Natural killer cell treated with Interleukin-12 subunit alpha and Interleukin-12 subunit beta and Interleukin-15 and Interleukin-18, amount 100 ng/mL, for 72 hours (primary cell): ENCODE measurements at regions not wholly inside any gene's neighbourhood (a gene's known extent, or its start where the extent isn't known, plus 50 kb on each side); places are given as distances from the start of the nearest gene placed in this dataset.

ENCODE experiments used
- ATAC-seq, 2 donors: fragments of 150-1000 bp; cut with Tn5 transposase in 1 of 2; sonication (Bioruptor Pico), chemical (Tn5 transposase) in 1 of 2; 2 replicates each; pipeline ENCODE4 v1.10.0; 2021
- DNase-seq: peaks from one replicate; pipeline ENCODE4 v3.0.0; 2022; ENCODE audit warnings: low spot score
- H3K27ac Mint-ChIP-seq, 2 donors: 1 replicate in 1 of 2; 2 replicates in 1 of 2; pipeline ENCODE4 v1.8.0; 2022; ENCODE audit warnings: mixed read lengths in 2 of 2, mild to moderate bottlenecking in 1 of 2, moderate library complexity in 1 of 2
- H3K27me3 Mint-ChIP-seq, 2 donors: 1 replicate in 1 of 2; 2 replicates in 1 of 2; pipeline ENCODE4 v1.8.0; 2022; ENCODE audit warnings: mixed read lengths in 2 of 2
- H3K36me3 Mint-ChIP-seq: one replicate; pipeline ENCODE4 v1.8.0; 2022; ENCODE audit warnings: mixed read lengths
- H3K4me1 Mint-ChIP-seq, 2 donors: 1 replicate in 1 of 2; 2 replicates in 1 of 2; pipeline ENCODE4 v1.8.0; 2022; ENCODE audit warnings: low read depth in 2 of 2, mixed read lengths in 2 of 2, mild to moderate bottlenecking in 1 of 2
- H3K4me3 Mint-ChIP-seq: one replicate; pipeline ENCODE4 v1.8.0; 2022; ENCODE audit warnings: mixed read lengths
- H3K9me3 Mint-ChIP-seq: 2 replicates; pipeline ENCODE4 v1.8.0; 2022; ENCODE audit warnings: mixed read lengths

DNA sequence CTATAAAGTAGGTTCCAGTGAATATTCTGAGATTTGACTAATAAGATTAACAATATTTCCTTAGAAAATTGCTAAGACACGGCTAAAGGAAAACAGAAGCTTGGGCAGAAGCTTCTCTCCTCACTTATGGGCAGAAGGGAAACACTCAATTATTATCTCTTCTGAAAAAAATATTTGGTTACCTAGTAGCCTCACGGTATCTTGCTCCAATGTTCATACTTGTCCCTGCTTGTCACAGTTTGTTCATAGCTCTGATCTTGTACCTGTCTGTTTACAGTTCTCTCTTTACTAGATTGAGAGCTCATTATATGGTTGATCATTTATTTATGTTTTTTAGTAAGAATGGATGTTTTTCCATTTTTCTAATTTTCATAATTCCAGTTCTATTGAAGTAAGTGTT, 458.0 kb upstream of the ATP2B1 start:
- ATAC-seq = no peak
- DNase-seq = no peak
- Mint-ChIP-seq H3K27me3 (peaks cover 0 to 2% of the 10 kb centered on the region in 2 donors), H3K27ac (no peak overlapping the region), H3K36me3 (no peaks in the 10 kb centered on the region), H3K4me1 (no peaks in the 10 kb centered on the region), H3K4me3 (no peak overlapping the region), H3K9me3 (no peaks in the 10 kb centered on the region)

DNA sequence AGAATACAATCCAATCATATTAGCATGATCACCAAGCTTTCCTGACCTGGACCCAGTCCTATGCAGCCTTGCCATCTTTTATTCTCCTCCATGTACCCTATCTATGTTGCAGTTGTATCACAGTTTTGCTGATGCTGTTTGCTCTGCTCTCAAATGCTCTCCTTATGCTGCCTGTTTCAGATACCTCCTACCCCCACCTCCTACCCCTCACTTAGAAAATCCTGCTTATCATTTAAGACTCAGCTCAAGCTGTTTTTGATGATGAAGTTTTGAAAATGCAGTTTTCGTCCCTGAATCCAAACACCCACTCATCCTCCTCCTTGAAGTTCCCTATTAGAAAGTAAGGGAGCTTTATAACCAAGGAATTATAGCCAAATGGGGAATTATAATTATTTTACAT, 457.4 kb upstream of the ATP2B1 start:
- H3K27me3 Mint-ChIP-seq = peaks cover 0 to 2% of the 10 kb centered on the region in 2 donors
- H3K4me1 Mint-ChIP-seq = no peaks in the 10 kb centered on the region
- H3K27ac Mint-ChIP-seq = no peak overlapping the region
- ATAC-seq = no peak
- no peak overlapping the region for H3K4me3 Mint-ChIP-seq
- no peak for DNase-seq
- no peaks in the 10 kb centered on the region for H3K36me3 Mint-ChIP-seq
- H3K9me3 Mint-ChIP-seq = no peaks in the 10 kb centered on the region

DNA sequence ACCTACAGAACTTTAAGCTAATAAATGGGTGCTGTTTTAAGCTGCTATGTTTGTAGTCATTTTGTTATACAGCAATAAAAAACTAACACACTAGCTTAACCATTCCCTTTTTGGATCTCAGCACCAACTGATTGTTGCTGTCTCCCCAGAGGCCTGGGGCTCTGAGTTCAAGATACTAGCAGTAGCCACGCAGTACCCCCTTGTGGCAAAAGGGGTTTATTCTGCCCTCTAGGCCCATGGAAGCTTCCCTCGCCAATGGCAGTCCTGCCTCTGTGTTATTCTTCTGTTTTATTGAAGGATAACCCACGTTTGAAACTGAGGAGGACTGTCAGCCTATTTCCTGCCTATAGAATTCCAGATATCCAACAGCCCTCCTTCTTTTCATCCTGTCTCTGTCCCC, 455.3 kb upstream of the ATP2B1 start:
- ATAC-seq = no peak
- no peaks in the 10 kb centered on the region for H3K36me3 Mint-ChIP-seq
- H3K27ac Mint-ChIP-seq = no peak overlapping the region
- no peaks in the 10 kb centered on the region for H3K9me3 Mint-ChIP-seq
- H3K4me3 Mint-ChIP-seq = no peak overlapping the region
- H3K27me3 Mint-ChIP-seq = peaks cover 3 to 6% of the 10 kb centered on the region in 2 donors
- no peak for DNase-seq
- H3K4me1 Mint-ChIP-seq = no peaks in the 10 kb centered on the region

DNA sequence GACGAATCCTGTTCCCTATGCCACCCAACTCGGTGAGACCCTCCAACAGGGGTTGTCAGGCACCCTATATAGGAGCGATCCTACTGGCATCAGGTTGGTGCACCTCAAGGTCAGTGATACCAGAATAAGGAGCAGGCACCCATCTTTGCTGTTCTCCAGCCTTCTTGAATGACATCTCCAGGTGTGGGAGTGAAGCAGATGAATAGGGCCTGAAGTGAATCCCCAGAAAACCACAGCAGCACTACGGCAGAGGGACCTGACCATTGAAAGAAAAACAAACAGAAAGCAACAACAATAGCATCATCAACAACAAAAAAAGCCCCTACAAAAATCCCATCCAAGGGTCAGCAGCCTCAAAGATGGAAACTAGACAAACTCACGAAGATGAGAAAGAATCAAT, 445.2 kb upstream of the ATP2B1 start:
- ATAC-seq (no peak), DNase-seq (no peak)
- H3K9me3 Mint-ChIP-seq = no peaks in the 10 kb centered on the region
- H3K36me3 Mint-ChIP-seq = no peaks in the 10 kb centered on the region
- H3K27me3 Mint-ChIP-seq = peaks cover 6 to 8% of the 10 kb centered on the region in 2 donors
- no peak overlapping the region for H3K4me3 Mint-ChIP-seq
- no peak overlapping the region for H3K27ac Mint-ChIP-seq
- peaks cover 0 to 4% of the 10 kb centered on the region in 2 donors for H3K4me1 Mint-ChIP-seq

DNA sequence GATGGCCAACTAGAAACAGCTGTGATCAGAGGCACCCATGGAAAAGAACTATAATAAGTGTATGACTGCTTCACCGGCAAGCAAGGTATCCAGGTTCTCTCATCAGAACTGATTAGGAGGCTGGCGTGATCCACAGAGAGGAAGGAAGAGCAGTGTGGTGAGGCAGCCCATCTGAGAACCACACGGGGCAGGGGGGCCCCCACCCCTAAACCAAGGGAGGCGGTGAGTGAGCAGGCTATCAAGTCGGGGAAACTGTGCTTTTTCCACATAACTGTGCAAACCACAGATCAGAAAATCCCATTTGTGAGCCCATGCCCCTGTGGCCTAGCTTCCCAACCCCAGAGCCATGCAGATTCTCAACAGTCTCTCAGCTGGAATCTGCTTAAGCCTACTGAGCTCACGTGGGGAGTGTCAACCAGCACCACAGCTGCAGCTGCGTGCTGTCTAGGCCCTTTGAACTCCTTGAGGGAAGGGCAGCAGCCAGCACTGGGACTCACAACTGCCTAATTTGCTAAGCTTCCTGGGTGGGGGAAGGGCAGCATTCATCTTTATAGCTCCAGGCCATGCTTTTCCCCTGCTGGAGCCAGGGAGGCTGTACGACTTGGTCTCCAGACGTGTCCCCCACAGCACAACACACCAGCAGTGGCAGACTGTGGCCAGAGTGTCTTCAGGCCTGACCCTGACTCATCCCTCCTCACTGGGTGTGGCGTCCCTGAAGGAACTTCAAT, 444.4 kb upstream of the ATP2B1 start:
- no peak overlapping the region for H3K4me3 Mint-ChIP-seq
- H3K4me1 Mint-ChIP-seq = peaks cover 0 to 4% of the 10 kb centered on the region in 2 donors
- H3K36me3 Mint-ChIP-seq = no peaks in the 10 kb centered on the region
- peak in 1 of 2 donors; percentile 48 for ATAC-seq
- H3K9me3 Mint-ChIP-seq = no peaks in the 10 kb centered on the region
- DNase-seq = no peak
- no peak overlapping the region for H3K27ac Mint-ChIP-seq
- H3K27me3 Mint-ChIP-seq = peaks cover 6 to 14% of the 10 kb centered on the region in 2 donors

DNA sequence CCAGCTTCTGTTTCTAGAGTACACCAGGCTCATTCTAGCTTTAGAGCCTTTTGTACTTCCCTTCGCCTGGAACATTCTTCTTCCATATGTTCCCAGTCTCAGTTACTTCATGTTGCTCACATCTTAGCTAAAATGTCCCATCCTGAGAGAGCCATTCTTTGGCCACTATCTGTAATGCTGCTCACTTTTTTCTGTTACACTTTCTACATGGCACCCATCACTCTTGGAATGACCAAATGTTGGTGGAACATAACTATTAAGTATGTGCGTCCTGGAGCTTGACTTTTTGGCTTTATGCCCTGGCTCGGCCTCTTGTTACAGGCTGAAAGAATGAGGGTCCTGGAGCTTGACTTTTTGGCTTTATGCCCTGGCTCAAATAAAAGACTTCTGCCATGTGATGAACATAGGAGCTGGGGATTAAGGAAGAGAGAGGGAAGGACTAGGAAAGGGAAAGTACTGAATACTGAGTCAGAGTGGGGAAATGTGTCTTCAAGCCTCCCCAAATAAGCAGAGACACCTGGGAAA, 442.9 kb upstream of the ATP2B1 start:
- H3K27me3 Mint-ChIP-seq = peaks cover 3 to 18% of the 10 kb centered on the region in 2 donors
- ATAC-seq (no peak), DNase-seq (no peak)
- H3K27ac Mint-ChIP-seq = no peak overlapping the region
- no peak overlapping the region for H3K4me3 Mint-ChIP-seq
- H3K4me1 Mint-ChIP-seq = peaks cover 0 to 4% of the 10 kb centered on the region in 2 donors
- H3K9me3 Mint-ChIP-seq = no peaks in the 10 kb centered on the region
- no peaks in the 10 kb centered on the region for H3K36me3 Mint-ChIP-seq

DNA sequence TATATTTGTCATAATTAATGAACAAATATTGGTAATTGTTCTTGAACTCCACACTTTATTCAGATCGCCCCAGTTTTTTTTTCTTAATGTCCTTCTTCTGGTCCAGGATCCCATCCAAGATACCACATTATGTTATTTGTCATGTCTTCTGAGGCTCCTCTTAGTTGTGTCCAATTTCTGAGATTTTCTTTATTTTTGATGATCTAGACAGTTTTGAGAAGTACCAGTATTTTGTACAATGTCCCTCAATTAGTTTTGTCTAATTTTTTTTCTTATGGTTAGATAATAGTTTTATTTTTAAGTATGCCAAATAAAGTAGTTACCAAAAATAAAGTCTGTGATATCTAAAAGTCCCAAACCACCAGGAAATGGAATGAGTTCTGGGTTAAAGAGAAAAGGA, 440.8 kb upstream of the ATP2B1 start:
- Mint-ChIP-seq H3K4me3 (no peak overlapping the region), H3K36me3 (no peaks in the 10 kb centered on the region), H3K4me1 (peaks cover 0 to 4% of the 10 kb centered on the region in 2 donors), H3K27me3 (peaks cover 3 to 18% of the 10 kb centered on the region in 2 donors), H3K27ac (no peak overlapping the region), H3K9me3 (no peaks in the 10 kb centered on the region)
- DNase-seq (no peak), ATAC-seq (no peak)

DNA sequence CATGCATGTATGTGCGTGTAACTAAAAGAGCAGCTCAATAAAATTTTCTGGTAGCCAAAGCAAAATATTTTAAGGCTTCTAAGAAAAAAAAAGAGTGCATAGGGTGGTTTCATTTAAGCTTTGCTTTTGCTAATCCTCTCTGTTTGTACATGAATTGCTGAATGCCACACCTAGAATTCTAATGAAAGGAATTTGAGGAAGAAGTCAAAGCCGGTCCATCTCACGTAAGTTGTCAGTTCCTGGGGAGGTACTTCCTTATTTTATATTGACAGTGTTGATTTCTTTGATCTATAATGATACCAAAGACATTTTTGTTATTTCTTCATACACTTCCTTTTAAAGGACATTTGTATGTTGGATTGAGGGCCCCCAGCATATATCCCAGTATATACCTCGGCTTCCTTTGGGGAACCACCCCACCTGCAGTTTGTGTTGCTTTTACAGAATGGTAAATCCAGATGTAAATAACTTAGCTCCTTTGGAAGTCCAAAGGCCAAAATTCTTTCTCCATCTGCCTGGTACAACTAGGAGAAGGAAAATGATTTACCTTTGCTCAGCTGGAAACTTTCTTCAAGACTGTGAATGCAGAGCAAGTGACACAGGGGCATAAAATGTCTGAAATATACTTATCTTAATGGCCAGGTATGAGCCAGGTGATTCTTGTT, 420.9 kb upstream of the ATP2B1 start:
- H3K27me3 Mint-ChIP-seq = peaks cover 8 to 22% of the 10 kb centered on the region in 2 donors

DNA sequence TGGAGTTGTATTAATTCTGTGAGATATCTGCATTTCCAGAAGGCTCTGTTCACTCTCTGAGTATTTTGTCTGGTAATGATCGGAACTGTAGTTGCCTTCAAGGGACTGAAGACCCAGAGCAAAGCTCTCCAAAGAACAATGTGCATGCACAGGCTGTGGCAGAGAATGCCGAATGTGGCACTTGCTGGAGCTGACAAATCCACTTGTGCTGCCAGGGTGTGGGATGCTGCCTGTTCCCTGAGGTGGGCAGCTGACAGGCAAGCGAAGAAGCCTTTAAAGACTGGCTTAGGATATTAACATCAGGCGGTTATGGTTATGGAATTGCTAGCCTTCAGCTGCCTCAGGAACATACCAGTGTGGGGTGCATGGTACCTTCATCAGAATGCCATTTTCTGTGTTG, 419.9 kb upstream of the ATP2B1 start:
- H3K4me1 Mint-ChIP-seq = no peaks in the 10 kb centered on the region
- H3K27ac Mint-ChIP-seq = no peak overlapping the region
- no peaks in the 10 kb centered on the region for H3K36me3 Mint-ChIP-seq
- no peak for ATAC-seq
- DNase-seq = no peak
- peaks cover 8 to 24% of the 10 kb centered on the region in 2 donors for H3K27me3 Mint-ChIP-seq
- H3K4me3 Mint-ChIP-seq = no peak overlapping the region
- peaks cover 4% of the 10 kb centered on the region for H3K9me3 Mint-ChIP-seq

More for the DNA sequence above, 420.9 kb upstream of the ATP2B1 start:
- H3K36me3 Mint-ChIP-seq = no peaks in the 10 kb centered on the region
- ATAC-seq (no peak), DNase-seq (no peak)
- H3K27ac Mint-ChIP-seq = no peak overlapping the region
- peaks cover 4% of the 10 kb centered on the region for H3K9me3 Mint-ChIP-seq
- H3K4me3 Mint-ChIP-seq = no peak overlapping the region
- no peaks in the 10 kb centered on the region for H3K4me1 Mint-ChIP-seq

DNA sequence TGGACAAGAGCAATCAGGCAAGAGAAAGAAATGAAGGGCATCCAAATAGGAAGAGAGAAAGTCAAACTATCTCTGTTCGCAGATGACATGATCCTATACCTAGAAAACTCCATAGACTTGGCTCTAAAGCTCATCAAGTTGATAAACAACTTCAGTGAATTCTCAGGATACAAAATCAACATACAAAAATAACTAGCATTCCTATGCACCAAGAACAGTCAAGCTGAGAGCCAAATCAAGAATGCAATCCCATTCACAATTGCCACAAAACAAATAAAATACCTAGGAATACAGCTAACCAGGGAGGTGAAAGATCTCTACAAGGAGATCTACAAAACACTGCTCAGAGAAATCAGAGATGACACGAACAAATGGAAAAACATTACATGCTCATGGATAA, 417.5 kb upstream of the ATP2B1 start:
- peaks cover 8% of the 10 kb centered on the region for H3K9me3 Mint-ChIP-seq
- no peak overlapping the region for H3K4me3 Mint-ChIP-seq
- no peak for ATAC-seq
- H3K27me3 Mint-ChIP-seq = peaks cover 8 to 21% of the 10 kb centered on the region in 2 donors
- H3K27ac Mint-ChIP-seq = no peak overlapping the region
- no peak for DNase-seq
- H3K36me3 Mint-ChIP-seq = peaks cover 4% of the 10 kb centered on the region
- no peaks in the 10 kb centered on the region for H3K4me1 Mint-ChIP-seq

DNA sequence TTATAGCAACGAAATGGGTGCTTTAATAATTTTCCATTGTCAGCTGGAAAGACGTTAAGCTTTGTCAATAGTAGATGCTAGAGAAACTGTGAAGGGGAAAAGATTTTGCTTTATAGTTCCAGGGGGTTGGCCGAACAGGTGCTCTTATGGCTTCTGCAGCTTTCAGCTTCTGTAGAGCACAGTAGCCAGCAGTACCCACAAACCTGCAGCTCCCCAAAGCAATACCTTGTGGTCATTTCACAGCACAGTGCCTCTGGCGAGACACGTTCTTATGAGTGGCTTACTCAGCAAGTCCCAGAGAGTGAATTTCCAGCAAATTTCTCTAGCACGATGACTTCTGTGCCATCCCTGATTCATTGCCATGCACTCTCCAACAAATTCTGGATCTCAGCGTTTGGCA, 416.3 kb upstream of the ATP2B1 start:
- H3K27ac Mint-ChIP-seq = no peak overlapping the region
- no peak for DNase-seq
- H3K9me3 Mint-ChIP-seq = peaks cover 14% of the 10 kb centered on the region
- H3K36me3 Mint-ChIP-seq = peaks cover 16% of the 10 kb centered on the region
- no peak for ATAC-seq
- H3K4me1 Mint-ChIP-seq = no peaks in the 10 kb centered on the region
- no peak overlapping the region for H3K4me3 Mint-ChIP-seq
- peaks cover 8 to 21% of the 10 kb centered on the region in 2 donors for H3K27me3 Mint-ChIP-seq

DNA sequence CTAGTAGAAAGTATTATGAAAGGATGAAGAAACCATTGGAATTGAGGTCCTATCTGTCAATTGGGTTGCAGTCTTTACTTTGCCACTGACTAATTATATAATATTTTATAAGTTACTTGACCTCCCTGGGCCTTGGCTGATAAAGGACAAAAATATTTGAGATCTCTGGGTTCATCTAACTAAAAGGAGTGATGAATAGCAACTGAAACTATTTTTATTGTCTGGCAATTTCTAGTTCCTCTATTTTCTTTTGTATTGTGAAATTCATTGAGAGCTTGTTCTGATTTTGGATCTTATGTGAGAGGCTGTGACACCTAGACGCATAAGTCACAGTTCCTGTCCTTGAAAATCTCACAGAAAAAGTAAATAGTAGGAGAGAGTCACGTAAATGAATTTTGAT, 415.7 kb upstream of the ATP2B1 start:
- no peak for ATAC-seq
- H3K27me3 Mint-ChIP-seq = peaks cover 8 to 25% of the 10 kb centered on the region in 2 donors
- peaks cover 17% of the 10 kb centered on the region for H3K9me3 Mint-ChIP-seq
- H3K4me3 Mint-ChIP-seq = no peak overlapping the region
- H3K4me1 Mint-ChIP-seq = no peaks in the 10 kb centered on the region
- no peak for DNase-seq
- no peak overlapping the region for H3K27ac Mint-ChIP-seq
- peaks cover 21% of the 10 kb centered on the region for H3K36me3 Mint-ChIP-seq

DNA sequence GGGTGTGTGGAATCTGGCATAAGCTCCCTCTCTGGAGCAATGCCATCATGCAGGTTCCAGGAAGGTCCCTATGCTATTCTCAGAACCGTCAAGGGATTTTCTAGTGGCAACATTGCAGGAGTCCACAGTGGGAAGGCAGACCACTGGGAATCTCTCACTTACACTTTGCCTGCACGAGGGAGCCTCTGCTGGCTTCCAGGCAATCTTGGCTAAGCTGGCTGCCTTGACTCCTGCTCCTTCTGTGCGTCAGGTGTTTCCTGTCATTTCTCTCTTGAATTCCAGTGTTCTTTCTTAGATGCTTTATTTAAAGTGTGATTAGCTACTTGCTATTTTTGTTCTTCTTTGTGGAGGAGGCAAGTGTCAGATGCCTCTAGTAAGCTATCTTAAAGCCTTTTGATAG, 414.0 kb upstream of the ATP2B1 start:
- no peaks in the 10 kb centered on the region for H3K4me1 Mint-ChIP-seq
- peaks cover 7 to 25% of the 10 kb centered on the region in 2 donors for H3K27me3 Mint-ChIP-seq
- ATAC-seq = no peak
- peaks cover 24% of the 10 kb centered on the region for H3K36me3 Mint-ChIP-seq
- no peak for DNase-seq
- no peak overlapping the region for H3K4me3 Mint-ChIP-seq
- no peak overlapping the region for H3K27ac Mint-ChIP-seq
- peaks cover 19% of the 10 kb centered on the region for H3K9me3 Mint-ChIP-seq

DNA sequence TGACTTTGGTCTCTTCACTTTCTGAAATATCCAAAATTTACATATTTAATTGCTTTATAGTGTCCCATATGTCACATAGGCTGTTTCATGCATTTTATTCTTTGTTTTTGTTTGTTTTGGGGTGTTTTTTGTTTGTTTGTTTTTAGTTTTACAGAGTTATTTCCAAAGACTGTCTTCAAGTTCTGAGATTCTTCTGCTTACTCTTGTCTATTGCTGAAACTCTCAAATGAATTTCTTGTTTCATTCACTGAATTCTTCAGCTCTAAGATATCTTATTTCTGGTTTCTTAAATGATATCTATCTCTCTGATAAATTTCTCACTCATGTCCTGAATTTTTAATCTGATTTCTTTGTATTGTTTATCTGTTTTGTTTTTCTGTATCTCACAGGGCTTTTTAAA, 412.0 kb upstream of the ATP2B1 start:
- H3K27ac Mint-ChIP-seq = no peak overlapping the region
- DNase-seq (no peak), ATAC-seq (no peak)
- peaks cover 3 to 27% of the 10 kb centered on the region in 2 donors for H3K27me3 Mint-ChIP-seq
- H3K36me3 Mint-ChIP-seq = peaks cover 24% of the 10 kb centered on the region
- H3K4me1 Mint-ChIP-seq = no peaks in the 10 kb centered on the region
- no peak overlapping the region for H3K4me3 Mint-ChIP-seq
- peaks cover 16% of the 10 kb centered on the region for H3K9me3 Mint-ChIP-seq
